Esophagus muscularis mucosa (tissue), 3 donors: ENCODE measurements at regions not wholly inside any gene's neighbourhood (a gene's known extent, or its start where the extent isn't known, plus 50 kb on each side); places are given as distances from the start of the nearest gene placed in this dataset.

Experiments
- POLR2A ChIP-seq: fragments of 450-650 bp; IDR thresholded peaks from one replicate; pipeline ENCODE4 v1.6.1; 2017; ENCODE audit warnings: antibody characterized with exemption, moderate library complexity, mild to moderate bottlenecking, low read depth
- TF ChIP-seq, protein P1 (sequence below), 3 experiments: fragments of 200-600 bp in 2 of 3; fragments of 450-650 bp in 1 of 3; sonication (generic) in 2 of 3; IDR thresholded peaks; one replicate each; pipeline ENCODE4 v1.5.1; 2017 to 2019; ENCODE audit warnings: antibody characterized with exemption in 3 of 3, mild to moderate bottlenecking in 2 of 3, moderate library complexity in 1 of 3

DNA sequence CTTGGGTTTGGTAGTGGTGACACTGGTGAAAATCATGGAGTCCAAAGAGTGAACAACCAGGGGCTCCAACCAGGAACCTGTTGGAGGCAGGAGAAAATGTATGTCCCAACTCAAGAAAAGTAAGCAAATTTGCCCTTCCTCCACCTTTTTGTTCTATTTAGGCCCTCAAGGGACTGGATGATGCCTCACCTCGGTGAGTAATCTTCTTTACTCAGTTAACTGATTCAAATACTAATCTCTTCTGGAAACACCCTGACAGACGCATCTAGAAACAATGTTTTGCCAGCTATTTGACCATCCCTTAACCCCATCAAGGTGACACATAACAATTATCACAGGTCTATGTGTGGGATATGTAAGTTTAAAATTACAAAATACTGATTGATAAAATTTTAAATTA lies 272.4 kb upstream of the FOXG1 start:
- no peak for TF ChIP-seq POLR2A
- TF ChIP-seq, protein P1, sequence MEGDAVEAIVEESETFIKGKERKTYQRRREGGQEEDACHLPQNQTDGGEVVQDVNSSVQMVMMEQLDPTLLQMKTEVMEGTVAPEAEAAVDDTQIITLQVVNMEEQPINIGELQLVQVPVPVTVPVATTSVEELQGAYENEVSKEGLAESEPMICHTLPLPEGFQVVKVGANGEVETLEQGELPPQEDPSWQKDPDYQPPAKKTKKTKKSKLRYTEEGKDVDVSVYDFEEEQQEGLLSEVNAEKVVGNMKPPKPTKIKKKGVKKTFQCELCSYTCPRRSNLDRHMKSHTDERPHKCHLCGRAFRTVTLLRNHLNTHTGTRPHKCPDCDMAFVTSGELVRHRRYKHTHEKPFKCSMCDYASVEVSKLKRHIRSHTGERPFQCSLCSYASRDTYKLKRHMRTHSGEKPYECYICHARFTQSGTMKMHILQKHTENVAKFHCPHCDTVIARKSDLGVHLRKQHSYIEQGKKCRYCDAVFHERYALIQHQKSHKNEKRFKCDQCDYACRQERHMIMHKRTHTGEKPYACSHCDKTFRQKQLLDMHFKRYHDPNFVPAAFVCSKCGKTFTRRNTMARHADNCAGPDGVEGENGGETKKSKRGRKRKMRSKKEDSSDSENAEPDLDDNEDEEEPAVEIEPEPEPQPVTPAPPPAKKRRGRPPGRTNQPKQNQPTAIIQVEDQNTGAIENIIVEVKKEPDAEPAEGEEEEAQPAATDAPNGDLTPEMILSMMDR (IDR thresholded peaks at IDR 0.05) = no peak
